NCI-H1048 (cell line): ENCODE measurements at regions not wholly inside any gene's neighbourhood (a gene's known extent, or its start where the extent isn't known, plus 50 kb on each side); places are given as distances from the start of the nearest gene placed in this dataset.
"Not testable (repeated sequence)": the region's sequence is repeated elsewhere in the genome, so short reads cannot be mapped to it uniquely, and the experiment has no call there.

Experiments
- DNase-seq: peaks from one replicate; lab custom pipeline; 2025; lab: John Stamatoyannopoulos, UW

GRCh38 chr5:130724658-130725057 is 440.4 kb downstream of the HINT1 start:
- DNase-seq, result no peak

- DNase-seq, result no peak
Measured at GRCh38 chr5:130720355-130720754, 444.7 kb downstream of the HINT1 start.

GRCh38 chr5:130715541-130715940 is 449.5 kb downstream of the HINT1 start:
- DNase-seq, result no peak

- DNase-seq, result no peak
Measured at GRCh38 chr5:130714200-130714599, 450.9 kb downstream of the HINT1 start.

- DNase-seq, result no peak
Measured at GRCh38 chr5:130712324-130712723, 452.7 kb downstream of the HINT1 start.

GRCh38 chr5:130710596-130710995 is 454.5 kb downstream of the HINT1 start:
- no peak for DNase-seq

- no peak for DNase-seq
Measured at GRCh38 chr5:130708754-130709153, 456.3 kb downstream of the HINT1 start.

GRCh38 chr5:130706696-130707095 is 458.4 kb downstream of the HINT1 start:
- no peak for DNase-seq

GRCh38 chr5:130705368-130705767 is 459.7 kb downstream of the HINT1 start:
- no peak for DNase-seq

- DNase-seq, result no peak
Measured at GRCh38 chr5:130693509-130693908, 471.5 kb downstream of the HINT1 start.

- DNase-seq, result no peak
Measured at GRCh38 chr5:130692770-130693169, 472.3 kb downstream of the HINT1 start.

GRCh38 chr5:130689831-130690230 is 475.2 kb downstream of the HINT1 start:
- no peak for DNase-seq

GRCh38 chr5:130687085-130687733 is 477.8 kb downstream of the HINT1 start:
- DNase-seq, result no peak

- DNase-seq, result no peak
Measured at GRCh38 chr5:130678637-130679036, 486.4 kb downstream of the HINT1 start.

GRCh38 chr5:130666462-130666861 is 498.6 kb downstream of the HINT1 start:
- no peak for DNase-seq

GRCh38 chr5:130652176-130652575 is 512.9 kb downstream of the HINT1 start:
- no peak for DNase-seq

GRCh38 chr5:130651440-130651839 is 513.6 kb downstream of the HINT1 start:
- no peak for DNase-seq

- no peak for DNase-seq
Measured at GRCh38 chr5:130643321-130643720, 521.7 kb downstream of the HINT1 start.

GRCh38 chr5:130642461-130642860 is 522.6 kb downstream of the HINT1 start:
- DNase-seq, result no peak

GRCh38 chr5:130627145-130627544 is 537.9 kb downstream of the HINT1 start:
- DNase-seq, result no peak

GRCh38 chr5:130624805-130625204 is 540.3 kb downstream of the HINT1 start:
- DNase-seq, result no peak

- DNase-seq, result no peak
Measured at GRCh38 chr5:130616161-130616560, 548.9 kb downstream of the HINT1 start.

GRCh38 chr5:130605234-130605633 is 559.8 kb downstream of the HINT1 start:
- DNase-seq, result no peak

GRCh38 chr5:130596647-130597046 is 568.4 kb downstream of the HINT1 start:
- not testable (repeated sequence) for DNase-seq
